ENCODE measurements at regions not wholly inside any gene's neighbourhood (a gene's known extent, or its start where the extent isn't known, plus 50 kb on each side); places are given as distances from the start of the nearest gene placed in this dataset.

GRCh38 chr9:129322022-129322621, 144.1 kb upstream of the IER5L start:
- Histone ChIP-seq H3K9me2 (no peaks in the 10 kb centered on the region), H4K20me1 (ENCODE audit: insufficient read depth) (no peaks in the 10 kb centered on the region), H3K4me1 (ENCODE audit: control insufficient read depth in 1 of 2, insufficient read depth in 2 of 2, low read depth in 1 of 2, low read length in 1 of 2) (peaks cover 20 to 39% of the 10 kb centered on the region in 2 experiments; a peak in 3 of 4 replicates), H3K27me3 (ENCODE audit: insufficient read depth) (no peaks in the 10 kb centered on the region), H3K9me3 (no peaks in the 10 kb centered on the region), H3F3A (replicated peaks; ENCODE audit: insufficient read depth) (peaks cover 8% of the 10 kb centered on the region), H3K9ac (no peak overlapping the region), H3K4me3 (ENCODE audit: low read depth in 2 of 2, low read length in 1 of 2) (no peak overlapping the region), H3K4me2 (peak overlapping the region; percentile 100; the same call in 1 of the 2 replicates), H3K27ac (ENCODE audit: low read depth in 2 of 2, low read length in 1 of 2) (peak overlapping the region in 1 of 2 experiments; percentile 85; a peak in 1 of 4 replicates), H3K36me3 (replicated peaks in 1 of 2; ENCODE audit: control insufficient read depth in 1 of 2, insufficient read depth in 2 of 2, low read length in 1 of 2) (no peaks in the 10 kb centered on the region), H2AFZ (ENCODE audit: low read depth) (no peak overlapping the region), H3K79me2 (ENCODE audit: insufficient read depth) (0 out of 2 replicates have a peak, but pooled peaks cover 3% of the 10 kb centered on the region)
- CTCF ChIA-PET, result interaction anchor here (0.7 to 2.5 kb wide), 9 partner anchors 10 to 265 kb away, joined by 3 to 12 read pairs (median 3); no protein-coding TSS in a partner anchor
- TF ChIP-seq NRF1 (IDR thresholded peaks at IDR 0.05; ENCODE audit: low read depth, low read length) (no peak), CTCF (IDR thresholded peaks at IDR 0.05) (peak; percentile 26; the same call in 1 of the 2 replicates)
- POLR2A ChIA-PET, result interaction anchor here (0.7 to 1.1 kb wide), 3 partner anchors 11 to 144 kb away, joined by 3 read pairs; partner anchors contain the start of gene IER5L
- 100% methylated on average over 5 of the region's 7 CpGs for WGBS (ENCODE audit: low lambda C conversion rate)
- DNase-seq, result no peak

- H3K4me2 ChIP-seq, result peak overlapping the region; percentile 100
- H3K79me2 ChIP-seq (ENCODE audit: insufficient read depth), result 0 out of 2 replicates have a peak, but pooled peaks cover 3% of the 10 kb centered on the region
- ChIA-PET CTCF (interaction anchor here (0.7 to 2.5 kb wide), 14 partner anchors 11 to 300 kb away, joined by 3 to 12 read pairs (median 4); partner anchors contain the start of genes C9orf50 and IER5L), POLR2A (interaction anchor here (0.6 to 2.3 kb wide), 9 partner anchors 11 to 176 kb away, joined by 3 to 17 read pairs (median 6); partner anchors contain the start of gene IER5L)
- peaks cover 8% of the 10 kb centered on the region for H3F3A ChIP-seq (replicated peaks; ENCODE audit: insufficient read depth)
- H3K9me3 ChIP-seq, result no peaks in the 10 kb centered on the region
- peak overlapping the region; percentile 40 to 62 for H3K4me3 ChIP-seq (ENCODE audit: low read depth in 2 of 2, low read length in 1 of 2)
- H4K20me1 ChIP-seq (ENCODE audit: insufficient read depth), result no peaks in the 10 kb centered on the region
- H3K36me3 ChIP-seq (replicated peaks in 1 of 2; ENCODE audit: control insufficient read depth in 1 of 2, insufficient read depth in 2 of 2, low read length in 1 of 2), result no peaks in the 10 kb centered on the region
- H3K9ac ChIP-seq, result peak overlapping the region; percentile 79; the same call in 1 of the 2 replicates
- no peaks in the 10 kb centered on the region for H3K9me2 ChIP-seq
- WGBS (ENCODE audit: low lambda C conversion rate), result 94% methylated on average over 13 of the region's 20 CpGs
- DNase-seq, result no peak
- no peak overlapping the region for H2AFZ ChIP-seq (ENCODE audit: low read depth)
- no peaks in the 10 kb centered on the region for H3K27me3 ChIP-seq (ENCODE audit: insufficient read depth)
- H3K27ac ChIP-seq (ENCODE audit: low read depth in 2 of 2, low read length in 1 of 2), result peak overlapping the region; percentile 85 to 95; a peak in 3 of 4 replicates
- H3K4me1 ChIP-seq (ENCODE audit: control insufficient read depth in 1 of 2, insufficient read depth in 2 of 2, low read depth in 1 of 2, low read length in 1 of 2), result peaks cover 20 to 39% of the 10 kb centered on the region in 2 experiments; a peak in 3 of 4 replicates
- no peak for TF ChIP-seq SIN3A (IDR thresholded peaks at IDR 0.05; ENCODE audit: borderline replicate concordance, low read depth, low read length)
- no peak for TF ChIP-seq TCF12 (IDR thresholded peaks at IDR 0.05)
- no peak for TF ChIP-seq FOXM1 (IDR thresholded peaks at IDR 0.05; ENCODE audit: low read depth)
- TF ChIP-seq MEF2A (IDR thresholded peaks at IDR 0.05; ENCODE audit: borderline replicate concordance, low read depth), result no peak
- no peak for TF ChIP-seq YY1 (IDR thresholded peaks at IDR 0.05; ENCODE audit: low read depth)
- no peak for TF ChIP-seq ELF1 (IDR thresholded peaks at IDR 0.05)
- TF ChIP-seq, protein P1, sequence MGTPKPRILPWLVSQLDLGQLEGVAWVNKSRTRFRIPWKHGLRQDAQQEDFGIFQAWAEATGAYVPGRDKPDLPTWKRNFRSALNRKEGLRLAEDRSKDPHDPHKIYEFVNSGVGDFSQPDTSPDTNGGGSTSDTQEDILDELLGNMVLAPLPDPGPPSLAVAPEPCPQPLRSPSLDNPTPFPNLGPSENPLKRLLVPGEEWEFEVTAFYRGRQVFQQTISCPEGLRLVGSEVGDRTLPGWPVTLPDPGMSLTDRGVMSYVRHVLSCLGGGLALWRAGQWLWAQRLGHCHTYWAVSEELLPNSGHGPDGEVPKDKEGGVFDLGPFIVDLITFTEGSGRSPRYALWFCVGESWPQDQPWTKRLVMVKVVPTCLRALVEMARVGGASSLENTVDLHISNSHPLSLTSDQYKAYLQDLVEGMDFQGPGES (IDR thresholded peaks at IDR 0.05; ENCODE audit: low read depth, low read length), result no peak
- no peak for TF ChIP-seq EZH2phosphoT487 (IDR thresholded peaks at IDR 0.05; ENCODE audit: borderline replicate concordance, low read depth)
- TF ChIP-seq MXI1 (IDR thresholded peaks at IDR 0.05; ENCODE audit: low read depth, low read length), result no peak
- TF ChIP-seq, protein P2, sequence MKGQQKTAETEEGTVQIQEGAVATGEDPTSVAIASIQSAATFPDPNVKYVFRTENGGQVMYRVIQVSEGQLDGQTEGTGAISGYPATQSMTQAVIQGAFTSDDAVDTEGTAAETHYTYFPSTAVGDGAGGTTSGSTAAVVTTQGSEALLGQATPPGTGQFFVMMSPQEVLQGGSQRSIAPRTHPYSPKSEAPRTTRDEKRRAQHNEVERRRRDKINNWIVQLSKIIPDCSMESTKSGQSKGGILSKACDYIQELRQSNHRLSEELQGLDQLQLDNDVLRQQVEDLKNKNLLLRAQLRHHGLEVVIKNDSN (IDR thresholded peaks at IDR 0.05; ENCODE audit: borderline replicate concordance, low read depth), result no peak
- no peak for TF ChIP-seq EP300 (IDR thresholded peaks at IDR 0.05; ENCODE audit: borderline replicate concordance in 1 of 2, low read depth in 1 of 2, low read length in 1 of 2)
- no peak for TF ChIP-seq SMC3 (IDR thresholded peaks at IDR 0.05; ENCODE audit: low read depth, low read length)
- no peak for TF ChIP-seq FOXJ3 (CRISPR knock-in tag; IDR thresholded peaks at IDR 0.05)
- TF ChIP-seq RXRA (IDR thresholded peaks at IDR 0.05; ENCODE audit: borderline replicate concordance, low read depth), result no peak
- TF ChIP-seq GATA2 (CRISPR knock-in tag; IDR thresholded peaks at IDR 0.05), result no peak
- TF ChIP-seq CTCF (IDR thresholded peaks at IDR 0.05), result no peak
Measured at GRCh38 chr9:129321286-129322021, 143.4 kb upstream of the IER5L start.
